OCI-LY7 (cell line): ENCODE measurements at regions not wholly inside any gene's neighbourhood (a gene's known extent, or its start where the extent isn't known, plus 50 kb on each side); places are given as distances from the start of the nearest gene placed in this dataset.

ENCODE experiments used
- BruUV-seq: library from RNA; stranded (reverse); fragments of 400-500 nt; replicated peaks from 2 replicates; lab custom pipeline; 2021; lab: Mats Ljungman, UMichigan
- CTCF ChIA-PET: fragments of 300-600 bp; sonication (Branson Sonifier 250); formaldehyde crosslinking; loops from one replicate; lab custom pipeline; 2022; ENCODE audit warnings: antibody characterized with exemption; ENCODE audit not compliant: unreplicated experiment; lab: Charles Lee
- POLR2A ChIA-PET: fragments of 300-600 bp; sonication (Branson Sonifier 250); formaldehyde crosslinking; loops from one replicate; lab custom pipeline; 2022; ENCODE audit warnings: antibody characterized with exemption; lab: Charles Lee
- DNase-seq: peaks from one replicate; pipeline ENCODE4 v3.0.0-alpha.2; 2015; ENCODE audit warnings: low spot score
- H2AFZ ChIP-seq: fragments of 200-600 bp; sonication (generic), shearing (Covaris generic); 2 replicates; pipeline ENCODE4 v1.6.1; 2014; ENCODE audit warnings: mild to moderate bottlenecking, antibody characterized with exemption, low read length, moderate library complexity
- H3K27ac ChIP-seq: fragments of 200-600 bp; sonication (generic); 2 replicates; pipeline ENCODE4 v1.5.1; 2014; ENCODE audit warnings: mixed run types, low read depth, mild to moderate bottlenecking, moderate library complexity, low read length, inconsistent platforms; ENCODE audit not compliant: poor library complexity, severe bottlenecking
- H3K36me3 ChIP-seq: fragments of 200-600 bp; sonication (generic); 2 replicates; pipeline ENCODE4 v1.6.1; 2014; ENCODE audit warnings: mild to moderate bottlenecking, antibody characterized with exemption, low read length, moderate library complexity, mixed read lengths; ENCODE audit not compliant: insufficient read depth
- H3K4me1 ChIP-seq: fragments of 200-600 bp; sonication (generic); 2 replicates; pipeline ENCODE4 v1.5.1; 2014; ENCODE audit warnings: mild to moderate bottlenecking, low read length; ENCODE audit not compliant: insufficient read depth, poor library complexity, severe bottlenecking
- H3K4me2 ChIP-seq: fragments of 200-600 bp; sonication (generic); 2 replicates; pipeline ENCODE4 v1.6.1; 2014; ENCODE audit warnings: mild to moderate bottlenecking, low read length
- H3K4me3 ChIP-seq: fragments of 200-600 bp; sonication (generic); 2 replicates; pipeline ENCODE4 v1.5.1; 2014; ENCODE audit warnings: mild to moderate bottlenecking, low read depth, low read length; ENCODE audit not compliant: poor library complexity, severe bottlenecking
- H3K79me2 ChIP-seq: fragments of 200-600 bp; sonication (generic); 2 replicates; pipeline ENCODE4 v1.6.1; 2016; ENCODE audit warnings: low read depth, mild to moderate bottlenecking, low read length, moderate library complexity, mixed read lengths; ENCODE audit not compliant: insufficient read depth
- H3K9me2 ChIP-seq: fragments of 200-600 bp; sonication (generic); 2 replicates; pipeline ENCODE4 v1.6.1; 2016; ENCODE audit warnings: mild to moderate bottlenecking, low read length, mixed read lengths; ENCODE audit not compliant: insufficient read depth
- H3K9me3 ChIP-seq: fragments of 200-600 bp; sonication (generic); 2 replicates; pipeline ENCODE4 v1.6.1; 2014; ENCODE audit warnings: mild to moderate bottlenecking, mixed run types, low read length, mixed read lengths
- H4K20me1 ChIP-seq: fragments of 200-600 bp; sonication (generic); 2 replicates; pipeline ENCODE4 v1.6.1; 2014; ENCODE audit warnings: mild to moderate bottlenecking, antibody characterized with exemption, low read length, moderate library complexity, mixed read lengths; ENCODE audit not compliant: insufficient read depth
- EZH2phosphoT487 ChIP-seq: fragments of 200-600 bp; sonication (generic); IDR thresholded peaks from 2 replicates; pipeline ENCODE4 v1.6.1; 2018; ENCODE audit warnings: low read depth, borderline replicate concordance, mild to moderate bottlenecking, mixed run types, antibody characterized with exemption, low read length, moderate library complexity, mixed read lengths
- intact Hi-C: fragments of 100-400 bp; cut with micrococcal nuclease; formaldehyde crosslinking; loops from one replicate; pipeline ENCODE4 v1.10.0; 2022; ENCODE audit not compliant: unreplicated experiment
- TF ChIP-seq, protein P1 (sequence below): fragments of 200-600 bp; sonication (generic); conservative IDR thresholded peaks from 2 replicates; pipeline ENCODE4 v1.5.1; 2014; ENCODE audit warnings: mild to moderate bottlenecking, antibody characterized with exemption, low read length, moderate library complexity, mixed read lengths

DNA sequence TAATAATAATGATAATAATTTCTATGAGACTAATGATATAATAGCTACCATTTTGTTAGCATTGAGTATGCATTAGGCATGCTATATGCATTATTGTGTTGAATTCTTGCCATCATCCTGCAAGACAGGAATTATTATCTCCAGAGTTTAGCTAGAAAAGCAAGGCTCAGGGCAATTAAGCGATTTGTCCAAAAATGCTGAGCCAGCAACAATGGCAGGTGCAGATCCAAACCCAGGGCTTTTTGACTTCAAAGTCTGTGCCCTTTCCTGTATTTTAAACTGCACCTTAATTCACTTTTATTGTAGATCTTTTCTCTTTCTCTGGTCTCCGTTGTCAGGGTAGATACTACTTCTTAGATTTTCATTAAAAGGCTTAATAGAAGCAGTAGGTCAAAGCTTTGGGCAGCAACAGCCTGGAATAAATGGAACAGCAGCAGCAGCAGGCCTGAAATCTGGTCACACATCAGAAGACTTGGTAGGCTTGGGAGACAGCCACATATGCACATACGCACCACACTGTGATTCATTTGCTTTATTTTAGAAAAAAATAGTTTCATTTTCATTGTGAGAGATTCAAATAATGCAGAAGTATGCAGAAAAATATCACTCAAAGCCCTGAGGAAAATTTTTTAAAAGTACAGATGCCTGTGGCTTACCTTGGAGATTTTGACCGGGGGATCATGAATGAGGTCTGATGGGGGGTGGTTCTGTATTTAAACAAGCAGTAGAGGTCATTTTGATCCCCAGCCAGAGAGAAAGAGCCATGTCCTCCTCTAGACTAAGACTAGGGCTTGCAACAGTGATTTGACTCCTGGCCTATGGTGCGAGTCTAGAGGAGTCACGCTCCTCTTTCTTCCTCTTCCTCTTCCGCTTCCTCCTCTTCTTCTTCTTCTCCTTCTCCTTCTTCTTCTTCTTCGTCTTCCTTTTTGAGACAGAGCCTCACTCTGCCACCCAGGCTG, 455.7 kb downstream of the TSN start:
- POLR2A ChIA-PET, result interaction anchor here (0.5 kb wide), 1 partner anchor 404 kb away, joined by 5 read pairs; no protein-coding TSS in a partner anchor

DNA sequence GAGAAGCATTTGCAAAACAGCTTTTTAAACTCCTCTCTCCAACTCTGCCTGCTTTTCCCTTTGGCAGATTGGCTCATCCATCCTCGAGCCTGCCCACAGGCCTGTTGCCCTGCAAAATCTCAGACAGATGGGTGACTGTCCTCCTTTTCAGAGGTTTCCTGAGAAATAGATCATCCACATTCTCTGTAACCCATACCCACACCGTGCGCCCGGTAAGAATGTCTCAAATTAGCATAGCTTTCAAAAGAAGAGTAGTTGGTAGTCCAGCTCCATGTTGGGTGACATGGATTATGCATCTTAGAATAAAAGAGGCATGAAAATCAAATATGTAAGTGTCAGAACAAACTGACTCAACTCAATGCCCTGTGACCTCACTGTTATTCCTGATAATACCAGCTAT, 457.9 kb downstream of the TSN start:
- DNase-seq, result no peak
- Histone ChIP-seq H3K4me1 (no peaks in the 10 kb centered on the region), H4K20me1 (no peaks in the 10 kb centered on the region), H3K27ac (no peak overlapping the region), H3K4me2 (no peak overlapping the region), H3K9me2 (no peaks in the 10 kb centered on the region), H3K79me2 (no peaks in the 10 kb centered on the region), H2AFZ (no peak overlapping the region), H3K4me3 (no peak overlapping the region), H3K36me3 (no peaks in the 10 kb centered on the region), H3K9me3 (no peaks in the 10 kb centered on the region)
- ChIA-PET POLR2A (no interaction called here), CTCF (no interaction called here)
- BruUV-seq, result no TSS peak
- intact Hi-C loops, result no loop called here
- TF ChIP-seq, protein P1, sequence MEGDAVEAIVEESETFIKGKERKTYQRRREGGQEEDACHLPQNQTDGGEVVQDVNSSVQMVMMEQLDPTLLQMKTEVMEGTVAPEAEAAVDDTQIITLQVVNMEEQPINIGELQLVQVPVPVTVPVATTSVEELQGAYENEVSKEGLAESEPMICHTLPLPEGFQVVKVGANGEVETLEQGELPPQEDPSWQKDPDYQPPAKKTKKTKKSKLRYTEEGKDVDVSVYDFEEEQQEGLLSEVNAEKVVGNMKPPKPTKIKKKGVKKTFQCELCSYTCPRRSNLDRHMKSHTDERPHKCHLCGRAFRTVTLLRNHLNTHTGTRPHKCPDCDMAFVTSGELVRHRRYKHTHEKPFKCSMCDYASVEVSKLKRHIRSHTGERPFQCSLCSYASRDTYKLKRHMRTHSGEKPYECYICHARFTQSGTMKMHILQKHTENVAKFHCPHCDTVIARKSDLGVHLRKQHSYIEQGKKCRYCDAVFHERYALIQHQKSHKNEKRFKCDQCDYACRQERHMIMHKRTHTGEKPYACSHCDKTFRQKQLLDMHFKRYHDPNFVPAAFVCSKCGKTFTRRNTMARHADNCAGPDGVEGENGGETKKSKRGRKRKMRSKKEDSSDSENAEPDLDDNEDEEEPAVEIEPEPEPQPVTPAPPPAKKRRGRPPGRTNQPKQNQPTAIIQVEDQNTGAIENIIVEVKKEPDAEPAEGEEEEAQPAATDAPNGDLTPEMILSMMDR, result no peak
- TF ChIP-seq EZH2phosphoT487, result no peak

More for the DNA sequence above, 455.7 kb downstream of the TSN start:
- Histone ChIP-seq H3K4me3 (no peak overlapping the region), H3K9me2 (no peaks in the 10 kb centered on the region), H3K36me3 (no peaks in the 10 kb centered on the region), H3K27ac (no peak overlapping the region), H4K20me1 (no peaks in the 10 kb centered on the region), H3K9me3 (no peaks in the 10 kb centered on the region), H3K4me2 (no peak overlapping the region), H3K4me1 (no peaks in the 10 kb centered on the region), H3K79me2 (no peaks in the 10 kb centered on the region), H2AFZ (no peak overlapping the region)
- TF ChIP-seq EZH2phosphoT487, result no peak
- CTCF ChIA-PET, result no interaction called here
- no peak for DNase-seq
- intact Hi-C loops, result no loop called here
- no TSS peak for BruUV-seq

DNA sequence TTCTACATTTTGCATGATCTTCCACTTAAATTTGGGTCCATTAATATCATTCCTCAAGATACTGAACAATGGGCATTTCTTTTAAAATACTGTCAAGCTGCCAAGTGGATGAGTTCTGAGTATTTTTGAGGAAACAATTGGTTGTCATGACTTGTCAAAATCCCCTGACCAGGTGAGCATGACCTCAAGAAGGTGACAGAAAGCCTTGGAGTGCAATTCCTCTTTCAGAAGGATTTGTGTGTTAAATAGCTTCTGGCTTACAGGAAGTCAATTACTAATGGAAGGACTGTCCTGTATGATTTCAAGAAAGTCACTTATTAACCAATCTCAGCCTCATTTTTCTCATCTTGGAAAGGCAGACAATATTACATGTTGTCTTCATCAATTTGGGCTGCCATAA, 460.6 kb downstream of the TSN start:
- no peaks in the 10 kb centered on the region for H3K9me3 ChIP-seq
- TF ChIP-seq, protein P1, result no peak
- TF ChIP-seq EZH2phosphoT487, result no peak
- H3K4me3 ChIP-seq, result no peak overlapping the region
- intact Hi-C loops, result no loop called here
- H4K20me1 ChIP-seq, result no peaks in the 10 kb centered on the region
- H3K36me3 ChIP-seq, result no peaks in the 10 kb centered on the region
- H2AFZ ChIP-seq, result no peak overlapping the region
- no peak for DNase-seq
- no peaks in the 10 kb centered on the region for H3K79me2 ChIP-seq
- no peak overlapping the region for H3K4me2 ChIP-seq
- ChIA-PET CTCF (no interaction called here), POLR2A (no interaction called here)
- no peak overlapping the region for H3K27ac ChIP-seq
- H3K9me2 ChIP-seq, result no peaks in the 10 kb centered on the region
- BruUV-seq, result no TSS peak
- no peaks in the 10 kb centered on the region for H3K4me1 ChIP-seq
